H1 (cell line): ENCODE measurements at regions not wholly inside any gene's neighbourhood (a gene's known extent, or its start where the extent isn't known, plus 50 kb on each side); places are given as distances from the start of the nearest gene placed in this dataset.

ENCODE experiments used
- CTCF ChIA-PET: fragments of 300-600 bp; sonication (Branson Sonifier 250); formaldehyde crosslinking; loops from one replicate; lab custom pipeline; 2021; ENCODE audit not compliant: partially characterized antibody; lab: Charles Lee
- POLR2A ChIA-PET: fragments of 300-600 bp; sonication (Branson Sonifier 250); formaldehyde crosslinking; loops from one replicate; lab custom pipeline; 2021; ENCODE audit warnings: inconsistent platforms; ENCODE audit not compliant: partially characterized antibody; lab: Charles Lee
- DNase-seq, 2 experiments: peaks; one replicate each; pipeline versions ENCODE4 v3.0.0 to v3.0.0-alpha.2; 2010 to 2022; ENCODE audit warnings: low spot score in 2 of 2, low read depth in 1 of 2, mixed read lengths in 1 of 2
- FAIRE-seq: peaks from 2 replicates; lab custom pipeline; 2011; peaks lifted over from hg19 to GRCh38; lab: Jason Lieb, UNC
- H2AFZ ChIP-seq: 2 replicates; pipeline ENCODE4 v1.8.1; 2012; ENCODE audit warnings: low read length, inconsistent platforms
- H2AK5ac ChIP-seq: 2 replicates; pipeline ENCODE4 v1.6.1; 2013; ENCODE audit warnings: low read depth, low read length
- H2BK120ac ChIP-seq: replicated peaks from 2 replicates; pipeline ENCODE3; 2013; ENCODE audit warnings: low read depth, low read length, inconsistent platforms
- H2BK12ac ChIP-seq: 2 replicates; pipeline ENCODE4 v1.6.1; 2013; ENCODE audit warnings: low read depth, low read length
- H2BK15ac ChIP-seq: 2 replicates; pipeline ENCODE4 v1.6.1; 2013; ENCODE audit warnings: low read length
- H2BK20ac ChIP-seq: 2 replicates; pipeline ENCODE4 v1.6.1; 2013; ENCODE audit warnings: low read length
- H2BK5ac ChIP-seq: 2 replicates; pipeline ENCODE4 v1.6.1; 2013; ENCODE audit warnings: low read depth, low read length
- H3K14ac ChIP-seq: 2 replicates; pipeline ENCODE4 v1.6.1; 2013; ENCODE audit warnings: inconsistent platforms; ENCODE audit not compliant: insufficient read length
- H3K18ac ChIP-seq: 2 replicates; pipeline ENCODE4 v1.6.1; 2013; ENCODE audit warnings: low read length; ENCODE audit errors: extremely low read depth
- H3K23ac ChIP-seq: 2 replicates; pipeline ENCODE4 v1.6.1; 2013; ENCODE audit warnings: inconsistent platforms; ENCODE audit not compliant: insufficient read length
- H3K23me2 ChIP-seq: 2 replicates; pipeline ENCODE4 v1.6.1; 2013; ENCODE audit warnings: low read depth, low read length
- H3K27ac ChIP-seq: 2 replicates; pipeline ENCODE4 v1.6.1; 2011; ENCODE audit warnings: low read depth, low read length, inconsistent platforms
- H3K27me3 ChIP-seq, 4 experiments: replicated peaks in 1 of 4; 1 replicate in 1 of 4; 2 replicates in 3 of 4; pipeline versions ENCODE4 v1.6.1 to v1.8.1; 2011 to 2013; ENCODE audit warnings: low read length in 3 of 4, mild to moderate bottlenecking in 3 of 4, inconsistent platforms in 2 of 4, mixed read lengths in 2 of 4, moderate library complexity in 1 of 4; ENCODE audit not compliant: control insufficient read depth in 3 of 4, insufficient read depth in 3 of 4; ENCODE audit errors: extremely low read depth in 1 of 4
- H3K36me3 ChIP-seq, 4 experiments: 2 replicates each; pipeline versions ENCODE4 v1.6.1 to v1.8.1; 2011 to 2013; ENCODE audit warnings: mild to moderate bottlenecking in 4 of 4, low read length in 3 of 4, moderate library complexity in 2 of 4, control low read depth in 1 of 4, inconsistent platforms in 1 of 4; ENCODE audit not compliant: insufficient read depth in 4 of 4, control insufficient read depth in 2 of 4
- H3K4ac ChIP-seq: replicated peaks from 2 replicates; pipeline ENCODE3; 2013; ENCODE audit warnings: low read length, low read depth, mixed read lengths, inconsistent platforms; ENCODE audit not compliant: insufficient read length
- H3K4me1 ChIP-seq, 4 experiments: replicated peaks in 1 of 4; 1 replicate in 1 of 4; 2 replicates in 3 of 4; pipeline versions ENCODE4 v1.6.1 to v1.8.1; 2011 to 2013; ENCODE audit warnings: low read length in 3 of 4, inconsistent platforms in 2 of 4, mixed read lengths in 1 of 4; ENCODE audit not compliant: insufficient read depth in 4 of 4, control insufficient read depth in 3 of 4
- H3K4me2 ChIP-seq, 2 experiments: 2 replicates each; pipeline versions ENCODE4 v1.6.1 to v1.8.1; 2011 to 2013; ENCODE audit warnings: low read depth in 2 of 2, low read length in 2 of 2, control low read depth in 1 of 2, inconsistent platforms in 1 of 2, mild to moderate bottlenecking in 1 of 2; ENCODE audit not compliant: insufficient read depth in 1 of 2
- H3K4me3 ChIP-seq, 4 experiments: fragments of 200-600, 300-600 bp in 1 of 4; sonication (generic), shearing (Covaris generic), sonication (Bioruptor Twin) in 1 of 4; 2 replicates each; pipeline versions ENCODE4 v1.5.1 to v1.8.1; 2011 to 2016; ENCODE audit warnings: low read length in 4 of 4, low read depth in 3 of 4, control low read depth in 2 of 4, inconsistent platforms in 2 of 4, mild to moderate bottlenecking in 2 of 4, mixed read lengths in 1 of 4, moderate library complexity in 1 of 4; ENCODE audit not compliant: insufficient read depth in 2 of 4; ENCODE audit errors: extremely low read depth in 1 of 4
- H3K56ac ChIP-seq: replicated peaks from 2 replicates; pipeline ENCODE3; 2013; ENCODE audit warnings: low read depth, mild to moderate bottlenecking, mixed read lengths, low read length, inconsistent platforms; ENCODE audit not compliant: insufficient read length
- H3K79me1 ChIP-seq: 2 replicates; pipeline ENCODE4 v1.6.1; 2013; ENCODE audit warnings: low read depth, low read length, control low read depth
- H3K79me2 ChIP-seq, 2 experiments: 2 replicates each; pipeline versions ENCODE4 v1.6.1 to v1.8.1; 2012 to 2013; ENCODE audit warnings: low read length in 2 of 2, mild to moderate bottlenecking in 2 of 2, inconsistent platforms in 1 of 2; ENCODE audit not compliant: insufficient read depth in 2 of 2, control insufficient read depth in 1 of 2
- H3K9ac ChIP-seq, 4 experiments: replicated peaks in 1 of 4; 1 replicate in 1 of 4; 2 replicates in 3 of 4; pipeline versions ENCODE4 v1.6.1 to v1.8.1; 2011 to 2013; ENCODE audit warnings: low read depth in 3 of 4, low read length in 3 of 4, control low read depth in 2 of 4, mild to moderate bottlenecking in 2 of 4, moderate library complexity in 2 of 4, inconsistent platforms in 1 of 4; ENCODE audit errors: extremely low read depth in 1 of 4
- H3K9me3 ChIP-seq, 2 experiments: 2 replicates each; pipeline versions ENCODE4 v1.6.1 to v1.8.1; 2012 to 2013; ENCODE audit warnings: mild to moderate bottlenecking in 2 of 2, moderate library complexity in 2 of 2, control low read depth in 1 of 2, inconsistent platforms in 1 of 2, low read depth in 1 of 2, low read length in 1 of 2, mixed read lengths in 1 of 2; ENCODE audit not compliant: insufficient read depth in 2 of 2
- H4K20me1 ChIP-seq, 2 experiments: replicated peaks in 1 of 2; 2 replicates each; pipeline versions ENCODE3 to v1.8.1; 2011 to 2013; ENCODE audit warnings: inconsistent platforms in 2 of 2, low read length in 2 of 2, mild to moderate bottlenecking in 1 of 2; ENCODE audit not compliant: insufficient read depth in 2 of 2, control insufficient read depth in 1 of 2
- H4K5ac ChIP-seq: 2 replicates; pipeline ENCODE4 v1.6.1; 2013; ENCODE audit warnings: low read length, low read depth, mixed read lengths, inconsistent platforms; ENCODE audit not compliant: insufficient read length
- H4K8ac ChIP-seq: 2 replicates; pipeline ENCODE4 v1.8.0; 2013; ENCODE audit warnings: mild to moderate bottlenecking, moderate library complexity, low read length, inconsistent platforms; ENCODE audit not compliant: insufficient read depth; ENCODE audit errors: extremely low read depth
- H4K91ac ChIP-seq: replicated peaks from 2 replicates; pipeline ENCODE3; 2013; ENCODE audit warnings: low read length, mixed read lengths, inconsistent platforms; ENCODE audit not compliant: insufficient read length
- BRCA1 ChIP-seq: IDR thresholded peaks from 2 replicates; pipeline ENCODE4 v1.6.1; 2012; ENCODE audit warnings: low read depth, low read length, improper control_type of control experiment
- FOSL1 ChIP-seq: IDR thresholded peaks from 2 replicates; pipeline ENCODE4 v1.6.1; 2011; ENCODE audit warnings: mild to moderate bottlenecking, low read depth, low read length, moderate library complexity; ENCODE audit not compliant: insufficient read depth
- NRF1 ChIP-seq: IDR thresholded peaks from 2 replicates; pipeline ENCODE4 v1.6.1; 2011; ENCODE audit warnings: mild to moderate bottlenecking, low read depth, low read length, improper control_type of control experiment
- SUZ12 ChIP-seq: fragments of 200-600 bp; sonication (generic); IDR thresholded peaks from 2 replicates; pipeline ENCODE4 v1.6.1; 2012; ENCODE audit warnings: mild to moderate bottlenecking, inconsistent platforms, low read length, moderate library complexity, mixed read lengths
- WGBS, 2 experiments: shearing (Covaris generic) in 1 of 2; methylation state at CpG; one replicate each; pipeline versions ENCODE4 v1.1.6 to v1.1.7; 2013 to 2015; ENCODE audit warnings: low lambda C conversion rate in 2 of 2, mixed read lengths in 2 of 2, inconsistent platforms in 1 of 2, low coverage in 1 of 2, missing lambda C conversion rate in 1 of 2; ENCODE audit not compliant: insufficient replicate concordance in 2 of 2, insufficient coverage in 1 of 2, insufficient read length in 1 of 2; ENCODE audit errors: extremely low coverage in 1 of 2, missing lambda C conversion rate in 1 of 2; 5-methylcytosine and 5-hydroxymethylcytosine counted together

GRCh38 chr11:70498171-70498571 lies 99.8 kb downstream of the CTTN start:
- H3K4me2 ChIP-seq, result no peak overlapping the region
- H3K4me1 ChIP-seq, result peaks cover 0 to 3% (median 0%) of the 10 kb centered on the region in 4 experiments; a peak in 2 of 7 replicates
- H3K14ac ChIP-seq, result no peak overlapping the region
- H3K79me1 ChIP-seq, result no peaks in the 10 kb centered on the region
- CTCF ChIA-PET, result interaction anchor here (1.0 kb wide), 1 partner anchor 11 kb away, joined by 5 read pairs; no protein-coding TSS in a partner anchor
- H4K91ac ChIP-seq, result no peak overlapping the region
- H2AK5ac ChIP-seq, result no peak overlapping the region
- no peak overlapping the region for H3K56ac ChIP-seq
- H3K27me3 ChIP-seq, result no peaks in the 10 kb centered on the region
- 91% methylated on average over 6 of the region's 7 CpGs; no CpG with 5 or more reads in 1 of the 2 experiments for WGBS, 2 experiments
- H2BK12ac ChIP-seq, result no peak overlapping the region
- no peaks in the 10 kb centered on the region for H3K79me2 ChIP-seq
- DNase-seq, result no peak
- no peak overlapping the region for H2BK120ac ChIP-seq
- no peaks in the 10 kb centered on the region for H3K9me3 ChIP-seq
- H3K9ac ChIP-seq, result no peak overlapping the region
- no peak overlapping the region for H2BK5ac ChIP-seq
- no peak overlapping the region for H3K23ac ChIP-seq
- no peaks in the 10 kb centered on the region for H3K23me2 ChIP-seq
- no peaks in the 10 kb centered on the region; a peak in 2 of 8 replicates for H3K36me3 ChIP-seq
- no peak overlapping the region for H2AFZ ChIP-seq
- no peak overlapping the region for H3K4me3 ChIP-seq
- H2BK15ac ChIP-seq, result no peak overlapping the region
- POLR2A ChIA-PET, result no interaction called here
- H4K5ac ChIP-seq, result no peak overlapping the region
- no peak overlapping the region for H3K4ac ChIP-seq
- no peak overlapping the region for H3K27ac ChIP-seq
- no peak overlapping the region for H3K18ac ChIP-seq
- peaks cover under 1 to 3% of the 10 kb centered on the region in 2 experiments for H4K20me1 ChIP-seq
- H4K8ac ChIP-seq, result no peak overlapping the region
- FAIRE-seq, result no peak
- H2BK20ac ChIP-seq, result no peak overlapping the region
- TF ChIP-seq FOSL1 (no peak), BRCA1 (no peak), NRF1 (no peak), SUZ12 (no peak)
